ENCODE measurements at regions not wholly inside any gene's neighbourhood (a gene's known extent, or its start where the extent isn't known, plus 50 kb on each side); places are given as distances from the start of the nearest gene placed in this dataset.

DNA sequence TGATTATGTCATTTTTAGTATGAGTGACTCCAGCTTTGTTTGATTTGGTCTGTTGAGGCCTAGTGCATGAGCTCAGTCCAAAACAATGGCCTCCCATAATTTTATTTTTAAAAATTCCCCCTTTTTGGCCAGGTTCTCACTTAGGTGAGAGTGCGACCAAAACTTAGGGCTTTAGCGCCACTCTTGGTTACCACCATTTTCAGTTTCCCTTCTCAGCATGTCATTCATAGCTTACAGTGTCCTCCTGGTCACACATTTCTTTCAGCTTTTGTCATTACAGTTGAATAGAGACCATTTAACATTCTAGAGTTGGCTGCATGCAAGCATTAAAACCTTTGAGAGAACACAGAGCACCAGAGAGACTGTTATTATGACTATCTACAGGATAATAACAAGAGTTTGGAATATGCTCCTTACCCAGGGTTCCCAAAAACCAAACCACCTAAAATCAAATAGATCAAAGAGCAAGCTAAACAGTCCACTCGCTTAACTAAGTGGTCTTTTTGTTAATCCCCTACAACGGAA is 85.4 kb downstream of the TLR5 start:
- TF ChIP-seq EZH2phosphoT487 (IDR thresholded peaks at IDR 0.05; ENCODE audit: insufficient read depth, low read depth) = no peak
- no peak for TF ChIP-seq EZH2 (IDR thresholded peaks at IDR 0.05; ENCODE audit: insufficient read depth, poor library complexity, severe bottlenecking)
